PC-9 (cell line): ENCODE measurements at regions not wholly inside any gene's neighbourhood (a gene's known extent, or its start where the extent isn't known, plus 50 kb on each side); places are given as distances from the start of the nearest gene placed in this dataset.

Source experiments
- CTCF ChIP-seq: fragments of 200-600 bp; sonication (generic); conservative IDR thresholded peaks from 2 replicates; pipeline ENCODE4 v1.6.1; 2017; ENCODE audit warnings: mixed run types, antibody characterized with exemption, mild to moderate bottlenecking, moderate library complexity
- EZH2 ChIP-seq: fragments of 200-600 bp; sonication (generic); IDR thresholded peaks from 2 replicates; pipeline ENCODE4 v1.8.0; 2017; ENCODE audit warnings: antibody characterized with exemption, low read depth

DNA sequence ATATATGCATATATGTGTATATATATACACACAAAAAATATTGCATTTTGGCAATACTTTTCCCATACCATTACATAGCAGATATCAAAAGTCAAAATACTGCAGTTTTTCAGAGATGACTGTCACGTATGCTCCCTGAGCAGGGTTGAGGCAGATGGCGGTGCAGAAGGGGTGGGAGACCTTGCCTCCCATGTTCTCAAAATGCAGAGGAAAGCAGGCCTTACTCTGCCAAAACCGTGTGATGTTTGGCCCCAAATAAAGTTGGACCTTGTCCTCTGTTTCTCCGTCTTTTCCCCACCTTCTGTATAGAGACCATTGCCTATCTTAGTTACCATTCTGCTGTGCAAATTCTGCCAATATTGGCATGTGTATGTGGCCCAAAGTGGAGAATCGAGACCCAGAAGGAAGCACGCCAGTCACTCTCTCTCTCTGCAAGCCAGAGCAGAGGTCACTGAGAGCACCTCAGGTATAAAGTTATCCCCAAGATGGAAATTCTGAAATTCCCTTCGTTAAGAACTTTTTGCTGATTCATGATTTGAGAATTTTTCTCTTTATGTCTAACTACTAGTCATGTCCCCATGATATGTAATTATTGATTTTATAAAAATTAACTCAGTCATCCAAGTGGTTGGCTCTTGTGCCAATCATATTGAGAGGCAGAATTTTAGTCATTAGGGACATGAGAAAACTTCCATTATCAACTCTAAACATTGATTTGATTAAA, 898.8 kb downstream of the EPHA4 start:
- no peak for TF ChIP-seq CTCF
- TF ChIP-seq EZH2: no peak
